ENCODE measurements at regions not wholly inside any gene's neighbourhood (a gene's known extent, or its start where the extent isn't known, plus 50 kb on each side); places are given as distances from the start of the nearest gene placed in this dataset.

DNA sequence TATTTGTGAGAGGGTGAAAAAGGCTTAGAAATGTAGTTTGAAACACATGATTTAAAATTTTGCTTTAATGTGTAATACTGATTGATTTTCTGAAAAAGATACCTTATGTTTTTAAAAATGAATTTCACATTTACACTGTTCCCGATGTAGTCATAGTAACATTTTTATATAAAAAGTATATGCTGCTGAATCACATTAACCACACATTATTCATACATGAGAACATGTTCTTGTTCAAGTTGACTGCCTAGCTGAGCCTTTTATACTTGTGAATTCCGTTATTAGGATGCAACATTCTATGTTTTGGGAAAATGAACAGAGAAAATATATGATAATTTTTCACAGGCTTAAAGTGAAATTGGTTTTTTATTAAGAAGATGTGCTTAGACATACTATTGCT, 461.1 kb upstream of the NUDT12 start:
- Histone ChIP-seq H3K4me3 (ENCODE audit: insufficient read depth, low read depth, low read length) (no peak overlapping the region), H4K5ac (ENCODE audit: low read depth, low read length) (no peak overlapping the region), H4K8ac (ENCODE audit: low read depth in 2 of 2, low read length in 2 of 2) (no peak overlapping the region), H3K36me3 (ENCODE audit: control insufficient read depth, insufficient read depth, low read length) (no peaks in the 10 kb centered on the region), H3K4me2 (ENCODE audit: low read depth, low read length) (no peak overlapping the region), H2BK5ac (ENCODE audit: low read depth, low read length, poor library complexity, severe bottlenecking) (no peak overlapping the region), H3K4me1 (ENCODE audit: control insufficient read depth, insufficient read depth, low read length) (no peaks in the 10 kb centered on the region), H2BK20ac (ENCODE audit: low read depth, low read length) (no peak overlapping the region), H3K23ac (ENCODE audit: low read depth, low read length) (no peak overlapping the region), H2AK9ac (replicated peaks; ENCODE audit: low read depth, low read length, poor library complexity) (no peak overlapping the region), H3K4ac (ENCODE audit: low read depth, low read length) (no peak overlapping the region), H2AFZ (replicated peaks; ENCODE audit: low read length, poor library complexity) (no peak overlapping the region), H4K91ac (ENCODE audit: insufficient read depth, low read depth, low read length) (no peak overlapping the region), H3K79me1 (ENCODE audit: low read depth in 1 of 2, low read length in 2 of 2) (no peaks in the 10 kb centered on the region), H3K27ac (ENCODE audit: insufficient read depth, low read length) (no peak overlapping the region), H3K27me3 (ENCODE audit: control insufficient read depth, insufficient read depth, low read length) (no peaks in the 10 kb centered on the region), H3K9me1 (ENCODE audit: insufficient read depth, low read length) (no peaks in the 10 kb centered on the region), H3K14ac (replicated peaks; ENCODE audit: low read depth, low read length) (no peak overlapping the region), H3K56ac (ENCODE audit: extremely low read depth, insufficient read depth, low read length) (no peak overlapping the region), H3K18ac (ENCODE audit: low read depth, low read length) (no peak overlapping the region), H3K9me3 (ENCODE audit: control insufficient read depth, insufficient read depth, low read length) (0 out of 2 replicates have a peak, but pooled peaks cover 3% of the 10 kb centered on the region), H2AK5ac (ENCODE audit: low read depth, low read length) (no peak overlapping the region), H2BK120ac (ENCODE audit: low read depth, low read length) (no peak overlapping the region), H4K20me1 (ENCODE audit: insufficient read depth, low read length) (no peaks in the 10 kb centered on the region), H2BK15ac (ENCODE audit: low read depth, low read length) (no peak overlapping the region), H3K9ac (ENCODE audit: low read depth, low read length) (no peak overlapping the region)
- ChIA-PET POLR2A (ENCODE audit: unreplicated experiment) (no interaction called here), CTCF (no interaction called here)
- ATAC-seq (ENCODE audit: low read depth) (no peak), DNase-seq (no peak)
- TF ChIP-seq MXI1 (IDR thresholded peaks at IDR 0.05; ENCODE audit: borderline replicate concordance, low read depth, low read length) (no peak), FOS (IDR thresholded peaks at IDR 0.05; ENCODE audit: low read depth, low read length) (no peak), CHD1 (IDR thresholded peaks at IDR 0.05; ENCODE audit: low read depth, low read length) (no peak), MAFK (IDR thresholded peaks at IDR 0.05; ENCODE audit: low read depth, low read length) (no peak), RAD21 (IDR thresholded peaks at IDR 0.05; ENCODE audit: low read length) (no peak), NFE2L2 (IDR thresholded peaks at IDR 0.05; ENCODE audit: low read depth, low read length) (no peak), SMC3 (IDR thresholded peaks at IDR 0.05; ENCODE audit: low read depth, low read length) (no peak), MAZ (IDR thresholded peaks at IDR 0.05; ENCODE audit: borderline replicate concordance, low read depth, low read length) (no peak), RFX5 (IDR thresholded peaks at IDR 0.05; ENCODE audit: low read depth, low read length) (no peak), CEBPB (IDR thresholded peaks at IDR 0.05; ENCODE audit: low read depth, low read length) (no peak), BHLHE40 (IDR thresholded peaks at IDR 0.05; ENCODE audit: low read depth, low read length) (no peak), POLR2A (IDR thresholded peaks at IDR 0.05; ENCODE audit: low read depth, low read length) (no peak), RCOR1 (IDR thresholded peaks at IDR 0.05; ENCODE audit: insufficient replicate concordance, low read length) (no peak)
- TF ChIP-seq, protein P1, sequence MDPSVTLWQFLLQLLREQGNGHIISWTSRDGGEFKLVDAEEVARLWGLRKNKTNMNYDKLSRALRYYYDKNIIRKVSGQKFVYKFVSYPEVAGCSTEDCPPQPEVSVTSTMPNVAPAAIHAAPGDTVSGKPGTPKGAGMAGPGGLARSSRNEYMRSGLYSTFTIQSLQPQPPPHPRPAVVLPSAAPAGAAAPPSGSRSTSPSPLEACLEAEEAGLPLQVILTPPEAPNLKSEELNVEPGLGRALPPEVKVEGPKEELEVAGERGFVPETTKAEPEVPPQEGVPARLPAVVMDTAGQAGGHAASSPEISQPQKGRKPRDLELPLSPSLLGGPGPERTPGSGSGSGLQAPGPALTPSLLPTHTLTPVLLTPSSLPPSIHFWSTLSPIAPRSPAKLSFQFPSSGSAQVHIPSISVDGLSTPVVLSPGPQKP (IDR thresholded peaks at IDR 0.05; ENCODE audit: borderline replicate concordance, low read depth, low read length) = no peak
- TF ChIP-seq, protein P2, sequence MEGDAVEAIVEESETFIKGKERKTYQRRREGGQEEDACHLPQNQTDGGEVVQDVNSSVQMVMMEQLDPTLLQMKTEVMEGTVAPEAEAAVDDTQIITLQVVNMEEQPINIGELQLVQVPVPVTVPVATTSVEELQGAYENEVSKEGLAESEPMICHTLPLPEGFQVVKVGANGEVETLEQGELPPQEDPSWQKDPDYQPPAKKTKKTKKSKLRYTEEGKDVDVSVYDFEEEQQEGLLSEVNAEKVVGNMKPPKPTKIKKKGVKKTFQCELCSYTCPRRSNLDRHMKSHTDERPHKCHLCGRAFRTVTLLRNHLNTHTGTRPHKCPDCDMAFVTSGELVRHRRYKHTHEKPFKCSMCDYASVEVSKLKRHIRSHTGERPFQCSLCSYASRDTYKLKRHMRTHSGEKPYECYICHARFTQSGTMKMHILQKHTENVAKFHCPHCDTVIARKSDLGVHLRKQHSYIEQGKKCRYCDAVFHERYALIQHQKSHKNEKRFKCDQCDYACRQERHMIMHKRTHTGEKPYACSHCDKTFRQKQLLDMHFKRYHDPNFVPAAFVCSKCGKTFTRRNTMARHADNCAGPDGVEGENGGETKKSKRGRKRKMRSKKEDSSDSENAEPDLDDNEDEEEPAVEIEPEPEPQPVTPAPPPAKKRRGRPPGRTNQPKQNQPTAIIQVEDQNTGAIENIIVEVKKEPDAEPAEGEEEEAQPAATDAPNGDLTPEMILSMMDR (conservative IDR thresholded peaks at IDR 0.05; ENCODE audit: low read depth, low read length) = no peak
- TF ChIP-seq, protein P3, sequence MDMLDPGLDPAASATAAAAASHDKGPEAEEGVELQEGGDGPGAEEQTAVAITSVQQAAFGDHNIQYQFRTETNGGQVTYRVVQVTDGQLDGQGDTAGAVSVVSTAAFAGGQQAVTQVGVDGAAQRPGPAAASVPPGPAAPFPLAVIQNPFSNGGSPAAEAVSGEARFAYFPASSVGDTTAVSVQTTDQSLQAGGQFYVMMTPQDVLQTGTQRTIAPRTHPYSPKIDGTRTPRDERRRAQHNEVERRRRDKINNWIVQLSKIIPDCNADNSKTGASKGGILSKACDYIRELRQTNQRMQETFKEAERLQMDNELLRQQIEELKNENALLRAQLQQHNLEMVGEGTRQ (IDR thresholded peaks at IDR 0.05; ENCODE audit: low read depth, low read length) = no peak
- no TSS peak for BruUV-seq (replicated peaks)
- WGBS, 2 experiments (ENCODE audit: extremely low coverage in 2 of 2, insufficient read length in 1 of 2) = no CpG with 5 or more reads among the region's 2 CpGs
- in situ Hi-C loops (cut with MboI; ENCODE audit: low sequenced_read_pairs) = no loop called here
- dilution Hi-C loops (cut with HindIII; ENCODE audit: low sequenced_read_pairs, unreplicated experiment) = no loop called here
- intact Hi-C loops (cut with micrococcal nuclease) = no loop called here

Data from IMR-90 (cell line).